Frontal cortex (tissue), 3 donors: ENCODE measurements at regions not wholly inside any gene's neighbourhood (a gene's known extent, or its start where the extent isn't known, plus 50 kb on each side); places are given as distances from the start of the nearest gene placed in this dataset.
A peak's percentile ranks its signal among the peaks of the same experiment; 100 is the strongest.
"Not testable (repeated sequence)": the region's sequence is repeated elsewhere in the genome, so short reads cannot be mapped to it uniquely, and the experiment has no call there.

Experiments
- DNase-seq, 2 donors: peaks; one replicate each; pipeline ENCODE4 v3.0.0; 2012; ENCODE audit warnings: low spot score in 2 of 2
- FAIRE-seq: peaks from 2 replicates; lab custom pipeline; 2012; peaks lifted over from hg19 to GRCh38; lab: Jason Lieb, UNC
- donor health status: control.
- donor health status: control.
- donor health status: control.

GRCh38 chr12:4194668-4195067, 78.9 kb upstream of the CCND2 start:
- no peak for FAIRE-seq
- DNase-seq: no peak

GRCh38 chr12:4193821-4194220, 79.7 kb upstream of the CCND2 start:
- FAIRE-seq: no peak
- DNase-seq: no peak

- FAIRE-seq (no peak), DNase-seq (no peak)
These were observed 81.9 kb upstream of the CCND2 start for GRCh38 chr12:4191642-4192041.

GRCh38 chr12:4191149-4191548, 82.4 kb upstream of the CCND2 start:
- no peak for DNase-seq
- no peak for FAIRE-seq

- FAIRE-seq (no peak), DNase-seq (no peak)
These were observed 83.0 kb upstream of the CCND2 start for GRCh38 chr12:4190366-4191063.

GRCh38 chr12:4189721-4190120, 83.8 kb upstream of the CCND2 start:
- FAIRE-seq (no peak), DNase-seq (no peak)

GRCh38 chr12:4187916-4188315, 85.6 kb upstream of the CCND2 start:
- DNase-seq (no peak), FAIRE-seq (peak; percentile 50)

- DNase-seq: not testable (repeated sequence)
These were observed 86.2 kb upstream of the CCND2 start for GRCh38 chr12:4187315-4187714.

GRCh38 chr12:4178424-4179170, 95.0 kb upstream of the CCND2 start:
- no peak for FAIRE-seq
- no peak for DNase-seq

More at GRCh38 chr12:4187315-4187714, 86.2 kb upstream of the CCND2 start:
- FAIRE-seq: not testable (repeated sequence)

GRCh38 chr12:4177262-4177661, 96.3 kb upstream of the CCND2 start:
- FAIRE-seq (no peak), DNase-seq (no peak)

GRCh38 chr12:4176168-4176567, 97.4 kb upstream of the CCND2 start:
- no peak for FAIRE-seq
- DNase-seq: no peak

GRCh38 chr12:4174417-4174816, 99.1 kb upstream of the CCND2 start:
- FAIRE-seq: no peak
- no peak for DNase-seq

- no peak for FAIRE-seq
- no peak for DNase-seq
These were observed 100.6 kb upstream of the CCND2 start for GRCh38 chr12:4172999-4173398.

- FAIRE-seq (peak; percentile 98), DNase-seq (no peak)
These were observed 101.8 kb upstream of the CCND2 start for GRCh38 chr12:4171742-4172141.

GRCh38 chr12:4169959-4170358, 103.6 kb upstream of the CCND2 start:
- DNase-seq: peak in 1 of 2 donors; percentile 14
- FAIRE-seq: no peak

GRCh38 chr12:4169531-4169930, 104.0 kb upstream of the CCND2 start:
- FAIRE-seq (no peak), DNase-seq (no peak)

- FAIRE-seq (no peak), DNase-seq (no peak)
These were observed 105.5 kb upstream of the CCND2 start for GRCh38 chr12:4168036-4168435.

GRCh38 chr12:4164559-4165558, 108.7 kb upstream of the CCND2 start:
- FAIRE-seq: no peak

GRCh38 chr12:4164188-4164558, 109.4 kb upstream of the CCND2 start:
- FAIRE-seq (no peak), DNase-seq (no peak)

More at GRCh38 chr12:4164559-4165558, 108.7 kb upstream of the CCND2 start:
- DNase-seq: peak in 1 of 2 donors; percentile 48

- no peak for FAIRE-seq
- DNase-seq: no peak
These were observed 111.8 kb upstream of the CCND2 start for GRCh38 chr12:4161718-4162117.
